ENCODE measurements at regions not wholly inside any gene's neighbourhood (a gene's known extent, or its start where the extent isn't known, plus 50 kb on each side); places are given as distances from the start of the nearest gene placed in this dataset.
"Not testable (repeated sequence)": the region's sequence is repeated elsewhere in the genome, so short reads cannot be mapped to it uniquely, and the experiment has no call there.

DNA sequence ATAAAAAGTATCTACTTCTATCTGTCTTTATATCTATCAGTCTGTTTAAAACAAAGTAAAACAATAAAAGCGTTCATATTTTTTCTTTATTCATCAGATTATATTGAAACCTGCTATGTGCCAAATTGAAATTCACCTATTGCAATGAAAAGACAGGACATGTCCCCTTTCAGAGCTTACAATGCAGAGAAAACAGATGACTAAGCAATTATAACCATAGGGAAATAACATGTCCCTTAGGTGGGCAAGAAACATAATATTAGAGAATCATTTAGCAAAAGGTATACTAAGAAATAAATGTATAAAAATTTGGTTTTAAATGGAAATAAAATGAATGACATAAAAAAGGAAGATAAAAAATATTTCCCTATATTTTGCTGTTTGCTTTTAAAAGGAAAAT lies 1421.3 kb downstream of the FSCB start (continued):
- TF ChIP-seq ZNF8 (CRISPR knock-in tag; IDR thresholded peaks at IDR 0.05) (no peak), ZNF565 (CRISPR knock-in tag; conservative IDR thresholded peaks at IDR 0.05; ENCODE audit: low read depth) (no peak), TCF4 (CRISPR knock-in tag; IDR thresholded peaks at IDR 0.05; ENCODE audit: borderline replicate concordance) (no peak), ESRRG (CRISPR knock-in tag; IDR thresholded peaks at IDR 0.05) (no peak), ARNTL (CRISPR knock-in tag; IDR thresholded peaks at IDR 0.05; ENCODE audit: borderline replicate concordance, low read depth) (no peak), PPARA (CRISPR knock-in tag; IDR thresholded peaks at IDR 0.05; ENCODE audit: borderline replicate concordance) (no peak), SNAI2 (CRISPR knock-in tag; IDR thresholded peaks at IDR 0.05) (no peak), RARB (CRISPR knock-in tag; IDR thresholded peaks at IDR 0.05) (no peak), GLIS3 (CRISPR knock-in tag; IDR thresholded peaks at IDR 0.05) (no peak), BACH2 (CRISPR knock-in tag; IDR thresholded peaks at IDR 0.05; ENCODE audit: borderline replicate concordance) (no peak)
- TF ChIP-seq, protein P1, sequence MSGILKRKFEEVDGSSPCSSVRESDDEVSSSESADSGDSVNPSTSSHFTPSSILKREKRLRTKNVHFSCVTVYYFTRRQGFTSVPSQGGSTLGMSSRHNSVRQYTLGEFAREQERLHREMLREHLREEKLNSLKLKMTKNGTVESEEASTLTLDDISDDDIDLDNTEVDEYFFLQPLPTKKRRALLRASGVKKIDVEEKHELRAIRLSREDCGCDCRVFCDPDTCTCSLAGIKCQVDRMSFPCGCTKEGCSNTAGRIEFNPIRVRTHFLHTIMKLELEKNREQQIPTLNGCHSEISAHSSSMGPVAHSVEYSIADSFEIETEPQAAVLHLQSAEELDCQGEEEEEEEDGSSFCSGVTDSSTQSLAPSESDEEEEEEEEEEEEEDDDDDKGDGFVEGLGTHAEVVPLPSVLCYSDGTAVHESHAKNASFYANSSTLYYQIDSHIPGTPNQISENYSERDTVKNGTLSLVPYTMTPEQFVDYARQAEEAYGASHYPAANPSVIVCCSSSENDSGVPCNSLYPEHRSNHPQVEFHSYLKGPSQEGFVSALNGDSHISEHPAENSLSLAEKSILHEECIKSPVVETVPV (CRISPR knock-in tag; IDR thresholded peaks at IDR 0.05): no peak

DNA sequence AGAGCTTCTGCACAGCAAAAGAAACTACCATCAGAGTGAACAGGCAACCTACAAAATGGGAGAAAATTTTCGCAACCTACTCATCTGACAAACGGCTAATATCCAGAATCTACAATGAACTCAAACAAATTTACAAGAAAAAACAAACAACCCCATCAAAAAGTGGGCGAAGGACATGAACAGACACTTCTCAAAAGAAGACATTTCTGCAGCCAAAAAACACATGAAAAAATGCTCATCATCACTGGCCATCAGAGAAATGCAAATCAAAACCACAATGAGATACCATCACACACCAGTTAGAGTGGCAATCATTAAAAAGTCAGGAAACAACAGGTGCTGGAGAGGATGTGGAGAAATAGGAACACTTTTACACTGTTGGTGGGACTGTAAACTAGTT lies 1439.7 kb downstream of the FSCB start:
- ATAC-seq: not testable (repeated sequence)

DNA sequence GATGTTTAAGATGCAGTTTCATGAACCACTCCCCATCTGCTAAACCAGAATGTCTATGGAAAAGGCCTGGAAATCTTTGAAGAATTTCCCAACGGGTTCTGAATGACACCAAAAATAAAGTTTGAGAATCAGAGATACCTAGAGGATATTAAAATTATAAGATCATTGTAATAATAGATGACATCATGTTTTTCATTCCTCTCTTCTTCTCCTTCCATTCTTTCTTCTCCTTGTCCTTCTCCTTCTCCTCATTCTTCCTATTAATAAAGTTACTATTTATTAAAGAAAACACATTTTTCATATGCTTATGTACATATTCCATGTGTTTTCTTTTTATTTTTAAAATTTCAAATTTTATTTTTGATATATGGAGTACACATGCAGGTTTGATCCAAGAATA lies 1449.4 kb downstream of the LRFN5 start:
- no peak for ATAC-seq
- TF ChIP-seq, protein P2, sequence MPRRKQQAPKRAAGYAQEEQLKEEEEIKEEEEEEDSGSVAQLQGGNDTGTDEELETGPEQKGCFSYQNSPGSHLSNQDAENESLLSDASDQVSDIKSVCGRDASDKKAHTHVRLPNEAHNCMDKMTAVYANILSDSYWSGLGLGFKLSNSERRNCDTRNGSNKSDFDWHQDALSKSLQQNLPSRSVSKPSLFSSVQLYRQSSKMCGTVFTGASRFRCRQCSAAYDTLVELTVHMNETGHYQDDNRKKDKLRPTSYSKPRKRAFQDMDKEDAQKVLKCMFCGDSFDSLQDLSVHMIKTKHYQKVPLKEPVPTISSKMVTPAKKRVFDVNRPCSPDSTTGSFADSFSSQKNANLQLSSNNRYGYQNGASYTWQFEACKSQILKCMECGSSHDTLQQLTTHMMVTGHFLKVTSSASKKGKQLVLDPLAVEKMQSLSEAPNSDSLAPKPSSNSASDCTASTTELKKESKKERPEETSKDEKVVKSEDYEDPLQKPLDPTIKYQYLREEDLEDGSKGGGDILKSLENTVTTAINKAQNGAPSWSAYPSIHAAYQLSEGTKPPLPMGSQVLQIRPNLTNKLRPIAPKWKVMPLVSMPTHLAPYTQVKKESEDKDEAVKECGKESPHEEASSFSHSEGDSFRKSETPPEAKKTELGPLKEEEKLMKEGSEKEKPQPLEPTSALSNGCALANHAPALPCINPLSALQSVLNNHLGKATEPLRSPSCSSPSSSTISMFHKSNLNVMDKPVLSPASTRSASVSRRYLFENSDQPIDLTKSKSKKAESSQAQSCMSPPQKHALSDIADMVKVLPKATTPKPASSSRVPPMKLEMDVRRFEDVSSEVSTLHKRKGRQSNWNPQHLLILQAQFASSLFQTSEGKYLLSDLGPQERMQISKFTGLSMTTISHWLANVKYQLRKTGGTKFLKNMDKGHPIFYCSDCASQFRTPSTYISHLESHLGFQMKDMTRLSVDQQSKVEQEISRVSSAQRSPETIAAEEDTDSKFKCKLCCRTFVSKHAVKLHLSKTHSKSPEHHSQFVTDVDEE (CRISPR knock-in tag; IDR thresholded peaks at IDR 0.05): no peak
- TF ChIP-seq OSR1 (CRISPR knock-in tag; IDR thresholded peaks at IDR 0.05) (no peak), PPARA (CRISPR knock-in tag; IDR thresholded peaks at IDR 0.05; ENCODE audit: borderline replicate concordance) (no peak), ZFP30 (CRISPR knock-in tag; IDR thresholded peaks at IDR 0.05) (no peak), TOX (CRISPR knock-in tag; IDR thresholded peaks at IDR 0.05; ENCODE audit: borderline replicate concordance) (no peak), ZFP3 (CRISPR knock-in tag; IDR thresholded peaks at IDR 0.05) (no peak), ZNF565 (CRISPR knock-in tag; conservative IDR thresholded peaks at IDR 0.05; ENCODE audit: low read depth) (no peak), ZC3H10 (CRISPR knock-in tag; IDR thresholded peaks at IDR 0.05) (no peak)
- TF ChIP-seq, protein P3, sequence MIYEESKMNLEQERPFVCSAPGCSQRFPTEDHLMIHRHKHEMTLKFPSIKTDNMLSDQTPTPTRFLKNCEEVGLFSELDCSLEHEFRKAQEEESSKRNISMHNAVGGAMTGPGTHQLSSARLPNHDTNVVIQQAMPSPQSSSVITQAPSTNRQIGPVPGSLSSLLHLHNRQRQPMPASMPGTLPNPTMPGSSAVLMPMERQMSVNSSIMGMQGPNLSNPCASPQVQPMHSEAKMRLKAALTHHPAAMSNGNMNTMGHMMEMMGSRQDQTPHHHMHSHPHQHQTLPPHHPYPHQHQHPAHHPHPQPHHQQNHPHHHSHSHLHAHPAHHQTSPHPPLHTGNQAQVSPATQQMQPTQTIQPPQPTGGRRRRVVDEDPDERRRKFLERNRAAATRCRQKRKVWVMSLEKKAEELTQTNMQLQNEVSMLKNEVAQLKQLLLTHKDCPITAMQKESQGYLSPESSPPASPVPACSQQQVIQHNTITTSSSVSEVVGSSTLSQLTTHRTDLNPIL (CRISPR knock-in tag; IDR thresholded peaks at IDR 0.05; ENCODE audit: low read depth): no peak

DNA sequence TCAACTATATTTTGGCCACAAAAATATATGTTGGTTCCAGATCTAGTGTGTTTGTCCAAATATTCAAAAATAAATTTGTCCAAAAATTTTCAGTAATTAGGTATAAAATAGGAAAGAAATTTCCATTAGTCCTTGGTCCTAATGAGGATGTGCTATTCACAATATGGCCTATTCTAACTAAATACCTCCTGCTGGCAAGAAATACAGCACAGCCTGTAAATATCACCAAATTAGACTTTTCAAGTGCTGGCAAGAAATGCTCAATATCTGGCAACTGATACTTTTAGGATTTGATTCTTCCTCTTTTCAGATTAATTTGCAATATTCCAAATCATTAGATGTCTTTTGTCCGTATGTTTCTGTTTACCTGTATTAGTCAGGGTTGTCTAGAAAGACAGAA lies 1446.2 kb downstream of the LRFN5 start:
- TF ChIP-seq, protein P1 (CRISPR knock-in tag; IDR thresholded peaks at IDR 0.05): no peak
- TF ChIP-seq TOX (CRISPR knock-in tag; IDR thresholded peaks at IDR 0.05; ENCODE audit: borderline replicate concordance) (no peak), ZC3H10 (CRISPR knock-in tag; IDR thresholded peaks at IDR 0.05) (no peak), ZFP3 (CRISPR knock-in tag; IDR thresholded peaks at IDR 0.05) (no peak), SNAI2 (CRISPR knock-in tag; IDR thresholded peaks at IDR 0.05) (no peak), ZNF565 (CRISPR knock-in tag; conservative IDR thresholded peaks at IDR 0.05; ENCODE audit: low read depth) (no peak), CSDC2 (CRISPR knock-in tag; IDR thresholded peaks at IDR 0.05) (no peak), RARB (CRISPR knock-in tag; IDR thresholded peaks at IDR 0.05) (no peak), ARNTL (CRISPR knock-in tag; IDR thresholded peaks at IDR 0.05; ENCODE audit: borderline replicate concordance, low read depth) (no peak)
- TF ChIP-seq, protein P4, sequence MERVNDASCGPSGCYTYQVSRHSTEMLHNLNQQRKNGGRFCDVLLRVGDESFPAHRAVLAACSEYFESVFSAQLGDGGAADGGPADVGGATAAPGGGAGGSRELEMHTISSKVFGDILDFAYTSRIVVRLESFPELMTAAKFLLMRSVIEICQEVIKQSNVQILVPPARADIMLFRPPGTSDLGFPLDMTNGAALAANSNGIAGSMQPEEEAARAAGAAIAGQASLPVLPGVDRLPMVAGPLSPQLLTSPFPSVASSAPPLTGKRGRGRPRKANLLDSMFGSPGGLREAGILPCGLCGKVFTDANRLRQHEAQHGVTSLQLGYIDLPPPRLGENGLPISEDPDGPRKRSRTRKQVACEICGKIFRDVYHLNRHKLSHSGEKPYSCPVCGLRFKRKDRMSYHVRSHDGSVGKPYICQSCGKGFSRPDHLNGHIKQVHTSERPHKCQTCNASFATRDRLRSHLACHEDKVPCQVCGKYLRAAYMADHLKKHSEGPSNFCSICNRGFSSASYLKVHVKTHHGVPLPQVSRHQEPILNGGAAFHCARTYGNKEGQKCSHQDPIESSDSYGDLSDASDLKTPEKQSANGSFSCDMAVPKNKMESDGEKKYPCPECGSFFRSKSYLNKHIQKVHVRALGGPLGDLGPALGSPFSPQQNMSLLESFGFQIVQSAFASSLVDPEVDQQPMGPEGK (CRISPR knock-in tag; IDR thresholded peaks at IDR 0.05; ENCODE audit: borderline replicate concordance): no peak
- no peak for ATAC-seq
